ENCODE measurements at regions not wholly inside any gene's neighbourhood (a gene's known extent, or its start where the extent isn't known, plus 50 kb on each side); places are given as distances from the start of the nearest gene placed in this dataset.

DNA sequence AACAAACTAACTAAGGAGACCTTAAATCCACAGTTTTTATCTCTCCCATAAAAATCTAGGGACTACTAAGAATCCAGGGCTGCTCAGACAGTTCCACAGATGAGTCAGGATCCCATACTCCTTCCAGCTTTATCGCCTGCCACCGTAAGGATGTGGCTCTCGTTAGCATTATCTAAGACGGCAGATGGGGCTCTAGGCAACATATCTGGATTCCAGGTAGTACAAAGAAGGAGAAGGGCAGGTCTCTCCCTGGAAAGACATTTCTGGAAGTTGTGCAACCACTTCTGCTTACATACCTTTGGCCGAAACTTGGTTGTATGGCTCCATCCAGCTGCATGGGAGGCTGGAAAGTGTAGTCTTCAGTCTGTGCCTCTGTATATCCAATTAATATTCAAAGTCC is 149.4 kb downstream of the SP3 start:
- H3K4me1 ChIP-seq (ENCODE audit: control insufficient read depth, insufficient read depth, low read length, poor library complexity, severe bottlenecking): no peaks in the 10 kb centered on the region
- no peaks in the 10 kb centered on the region for H3K36me3 ChIP-seq (ENCODE audit: control insufficient read depth, insufficient read depth, low read length)
- H3K27ac ChIP-seq (ENCODE audit: low read depth, low read length, severe bottlenecking): no peak overlapping the region
- H3K9me3 ChIP-seq (ENCODE audit: control insufficient read depth, low read length): no peaks in the 10 kb centered on the region
- WGBS, 2 experiments (ENCODE audit: insufficient coverage in 2 of 2): 87 to 93% methylated on average over 4 of the region's 5 CpGs
- no peak overlapping the region for H3K4me3 ChIP-seq (ENCODE audit: extremely low read depth, insufficient read depth, low read length, poor library complexity, severe bottlenecking)

DNA sequence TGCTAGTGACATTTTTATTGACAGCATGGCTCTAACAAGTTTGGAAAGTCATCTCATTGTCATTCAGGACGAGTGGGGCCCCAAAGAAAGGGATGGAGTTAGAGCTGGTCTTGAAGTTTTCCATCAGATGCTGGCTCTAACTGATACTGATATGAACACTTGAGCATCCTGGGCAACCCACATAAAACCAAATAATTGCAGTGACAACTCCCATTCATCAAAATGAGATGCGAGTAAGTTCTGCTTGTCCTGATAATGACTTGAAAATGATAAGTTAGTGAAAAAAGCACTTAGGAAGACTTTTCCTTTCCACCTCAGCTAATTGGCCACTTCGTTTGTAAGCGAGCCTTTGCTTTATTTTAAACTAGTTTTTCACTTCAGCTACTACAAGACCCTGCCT is 147.6 kb downstream of the SP3 start:
- 59 to 93% methylated on average over 2 to 3 of the region's 4 CpGs for WGBS, 2 experiments (ENCODE audit: insufficient coverage in 2 of 2)
- Histone ChIP-seq H3K36me3 (ENCODE audit: control insufficient read depth, insufficient read depth, low read length) (no peaks in the 10 kb centered on the region), H3K9me3 (ENCODE audit: control insufficient read depth, low read length) (no peaks in the 10 kb centered on the region), H3K4me1 (ENCODE audit: control insufficient read depth, insufficient read depth, low read length, poor library complexity, severe bottlenecking) (no peaks in the 10 kb centered on the region), H3K4me3 (ENCODE audit: extremely low read depth, insufficient read depth, low read length, poor library complexity, severe bottlenecking) (no peak overlapping the region), H3K27ac (ENCODE audit: low read depth, low read length, severe bottlenecking) (no peak overlapping the region)

DNA sequence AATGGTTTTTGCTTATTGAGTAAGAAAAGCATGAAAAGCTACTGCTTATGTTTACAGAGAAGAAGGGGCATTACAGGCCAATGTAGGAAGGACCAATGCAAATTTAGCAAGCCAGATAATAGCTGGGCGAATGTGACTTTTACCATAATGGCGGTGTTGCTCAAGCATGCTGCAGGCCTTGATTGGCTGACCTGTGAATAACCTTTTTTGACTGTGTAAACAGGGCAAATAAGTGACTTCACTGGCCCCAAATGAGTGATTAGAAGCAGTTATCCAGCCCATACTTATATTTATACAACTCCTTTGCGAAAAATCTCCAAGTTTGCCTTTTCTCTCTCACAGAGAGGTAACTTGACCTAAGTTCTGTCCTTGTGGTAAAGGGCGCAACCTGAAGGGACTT is 146.9 kb downstream of the SP3 start:
- Histone ChIP-seq H3K4me1 (ENCODE audit: control insufficient read depth, insufficient read depth, low read length, poor library complexity, severe bottlenecking) (no peaks in the 10 kb centered on the region), H3K4me3 (ENCODE audit: extremely low read depth, insufficient read depth, low read length, poor library complexity, severe bottlenecking) (no peak overlapping the region), H3K27ac (ENCODE audit: low read depth, low read length, severe bottlenecking) (no peak overlapping the region), H3K36me3 (ENCODE audit: control insufficient read depth, insufficient read depth, low read length) (no peaks in the 10 kb centered on the region), H3K9me3 (ENCODE audit: control insufficient read depth, low read length) (no peaks in the 10 kb centered on the region)
- 95 to 100% methylated on average over 3 of the region's 4 CpGs for WGBS, 2 experiments (ENCODE audit: insufficient coverage in 2 of 2)

DNA sequence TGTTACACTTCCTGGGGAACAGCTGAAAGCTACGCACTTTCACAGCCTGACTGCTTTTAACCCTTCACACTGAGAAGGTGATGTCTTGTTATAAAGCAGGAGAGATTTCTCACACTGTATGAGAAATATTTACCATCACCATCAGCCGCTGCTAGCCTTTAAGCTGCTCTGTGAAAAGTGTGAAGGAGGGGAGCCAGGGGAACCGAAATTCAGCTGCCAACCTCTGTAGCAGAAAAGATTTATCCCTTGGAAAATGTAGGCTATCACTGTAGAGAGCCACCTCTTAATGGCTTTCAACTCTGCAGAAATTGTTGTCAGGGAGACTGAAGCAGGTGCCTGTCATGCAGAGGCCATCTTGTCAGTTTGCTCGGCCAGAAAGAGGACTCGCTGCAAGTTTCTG is 145.3 kb downstream of the SP3 start:
- 82 to 84% methylated on average over 3 of the region's 5 CpGs for WGBS, 2 experiments (ENCODE audit: insufficient coverage in 2 of 2)
- Histone ChIP-seq H3K27ac (ENCODE audit: low read depth, low read length, severe bottlenecking) (no peak overlapping the region), H3K4me3 (ENCODE audit: extremely low read depth, insufficient read depth, low read length, poor library complexity, severe bottlenecking) (no peak overlapping the region)

DNA sequence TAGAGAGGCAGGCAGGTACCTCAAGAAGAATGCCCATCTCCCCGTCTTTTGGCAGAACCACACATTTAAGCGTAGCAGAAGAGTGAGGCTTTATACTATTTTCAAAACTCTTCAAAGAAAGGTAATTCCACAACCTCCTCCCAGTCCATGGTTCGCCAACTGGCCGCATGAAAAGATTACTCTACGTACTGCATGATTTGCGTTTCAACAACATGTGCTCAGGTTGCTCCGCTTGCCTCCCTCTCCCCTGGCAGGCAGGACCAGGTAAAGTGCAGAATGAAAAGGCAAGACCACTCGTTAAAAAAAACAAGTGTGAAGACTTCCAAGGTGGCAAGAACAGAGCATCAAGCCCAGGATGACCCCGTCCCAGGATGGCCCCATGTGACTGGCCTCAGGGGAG is 143.7 kb downstream of the SP3 start:
- Histone ChIP-seq H3K4me1 (ENCODE audit: control insufficient read depth, insufficient read depth, low read length, poor library complexity, severe bottlenecking) (no peaks in the 10 kb centered on the region), H3K9me3 (ENCODE audit: control insufficient read depth, low read length) (no peaks in the 10 kb centered on the region), H3K36me3 (ENCODE audit: control insufficient read depth, insufficient read depth, low read length) (no peaks in the 10 kb centered on the region), H3K4me3 (ENCODE audit: extremely low read depth, insufficient read depth, low read length, poor library complexity, severe bottlenecking) (no peak overlapping the region), H3K27ac (ENCODE audit: low read depth, low read length, severe bottlenecking) (no peak overlapping the region)
- 91 to 94% methylated on average over 4 to 9 of the region's 9 CpGs for WGBS, 2 experiments (ENCODE audit: insufficient coverage in 2 of 2)

More for the DNA sequence above, 145.3 kb downstream of the SP3 start:
- H3K9me3 ChIP-seq (ENCODE audit: control insufficient read depth, low read length): no peaks in the 10 kb centered on the region
- no peaks in the 10 kb centered on the region for H3K4me1 ChIP-seq (ENCODE audit: control insufficient read depth, insufficient read depth, low read length, poor library complexity, severe bottlenecking)
- H3K36me3 ChIP-seq (ENCODE audit: control insufficient read depth, insufficient read depth, low read length): no peaks in the 10 kb centered on the region

DNA sequence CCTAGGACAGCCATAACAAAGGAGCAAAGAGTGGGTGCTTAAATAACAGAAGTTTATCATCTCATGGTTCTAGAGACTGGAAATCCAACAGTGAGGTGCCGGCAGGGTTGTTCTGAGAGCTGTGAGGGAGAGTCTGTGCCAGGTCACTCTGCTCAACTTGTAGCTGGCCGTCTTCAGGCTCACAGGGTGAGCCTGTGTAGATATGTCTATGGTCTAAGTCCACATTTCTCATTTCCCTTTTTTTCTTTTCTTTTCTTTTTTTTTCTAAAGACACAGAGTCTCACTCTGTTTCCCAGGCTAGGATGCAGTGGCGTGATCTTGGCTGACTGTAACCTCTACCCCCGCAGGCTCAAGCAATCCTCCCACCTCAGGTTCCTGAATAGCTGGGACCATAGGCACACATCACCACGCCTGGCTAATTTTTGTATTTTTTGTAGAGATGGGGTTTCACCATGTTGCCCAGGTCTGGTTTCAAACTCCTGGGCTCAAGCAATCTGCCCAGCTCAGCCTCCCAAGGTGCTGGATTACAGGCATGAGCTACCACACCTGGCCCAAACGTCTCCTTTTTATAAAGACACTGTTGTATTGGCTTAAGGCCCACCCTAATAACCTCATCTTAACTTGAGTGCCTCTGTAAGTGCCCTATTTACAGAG is 142.2 kb downstream of the SP3 start:
- no peaks in the 10 kb centered on the region for H3K9me3 ChIP-seq (ENCODE audit: control insufficient read depth, low read length)
- no peak overlapping the region for H3K27ac ChIP-seq (ENCODE audit: low read depth, low read length, severe bottlenecking)
- WGBS, 2 experiments (ENCODE audit: insufficient coverage in 2 of 2): 84 to 90% methylated on average over 3 to 5 of the region's 6 CpGs
- no peaks in the 10 kb centered on the region for H3K4me1 ChIP-seq (ENCODE audit: control insufficient read depth, insufficient read depth, low read length, poor library complexity, severe bottlenecking)
- H3K4me3 ChIP-seq (ENCODE audit: extremely low read depth, insufficient read depth, low read length, poor library complexity, severe bottlenecking): no peak overlapping the region
- H3K36me3 ChIP-seq (ENCODE audit: control insufficient read depth, insufficient read depth, low read length): no peaks in the 10 kb centered on the region

DNA sequence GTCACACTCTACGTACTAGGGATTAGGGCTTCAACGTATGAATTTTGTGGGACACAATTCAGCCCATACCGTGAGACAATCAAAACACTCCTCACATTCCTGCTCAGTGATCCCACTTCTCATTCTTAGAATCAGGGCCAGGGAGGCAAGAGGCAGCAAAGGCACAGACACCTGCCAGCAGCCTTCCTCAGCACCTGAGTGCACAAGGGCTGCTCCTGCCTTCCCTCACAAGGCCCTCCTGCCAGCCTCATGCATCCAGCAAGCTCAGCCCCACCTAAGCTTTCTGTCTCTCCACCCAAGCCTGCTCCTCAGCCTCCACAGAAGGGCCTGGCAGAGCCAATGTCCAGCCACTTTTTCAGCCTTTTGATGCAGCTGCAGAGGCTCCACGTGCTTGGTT is 141.6 kb downstream of the SP3 start:
- no peaks in the 10 kb centered on the region for H3K9me3 ChIP-seq (ENCODE audit: control insufficient read depth, low read length)
- H3K4me3 ChIP-seq (ENCODE audit: extremely low read depth, insufficient read depth, low read length, poor library complexity, severe bottlenecking): no peak overlapping the region
- H3K36me3 ChIP-seq (ENCODE audit: control insufficient read depth, insufficient read depth, low read length): no peaks in the 10 kb centered on the region
- no peaks in the 10 kb centered on the region for H3K4me1 ChIP-seq (ENCODE audit: control insufficient read depth, insufficient read depth, low read length, poor library complexity, severe bottlenecking)
- H3K27ac ChIP-seq (ENCODE audit: low read depth, low read length, severe bottlenecking): no peak overlapping the region
- WGBS, 2 experiments (ENCODE audit: insufficient coverage in 2 of 2): 89 to 90% methylated on average over 3 to 4 of the region's 4 CpGs

DNA sequence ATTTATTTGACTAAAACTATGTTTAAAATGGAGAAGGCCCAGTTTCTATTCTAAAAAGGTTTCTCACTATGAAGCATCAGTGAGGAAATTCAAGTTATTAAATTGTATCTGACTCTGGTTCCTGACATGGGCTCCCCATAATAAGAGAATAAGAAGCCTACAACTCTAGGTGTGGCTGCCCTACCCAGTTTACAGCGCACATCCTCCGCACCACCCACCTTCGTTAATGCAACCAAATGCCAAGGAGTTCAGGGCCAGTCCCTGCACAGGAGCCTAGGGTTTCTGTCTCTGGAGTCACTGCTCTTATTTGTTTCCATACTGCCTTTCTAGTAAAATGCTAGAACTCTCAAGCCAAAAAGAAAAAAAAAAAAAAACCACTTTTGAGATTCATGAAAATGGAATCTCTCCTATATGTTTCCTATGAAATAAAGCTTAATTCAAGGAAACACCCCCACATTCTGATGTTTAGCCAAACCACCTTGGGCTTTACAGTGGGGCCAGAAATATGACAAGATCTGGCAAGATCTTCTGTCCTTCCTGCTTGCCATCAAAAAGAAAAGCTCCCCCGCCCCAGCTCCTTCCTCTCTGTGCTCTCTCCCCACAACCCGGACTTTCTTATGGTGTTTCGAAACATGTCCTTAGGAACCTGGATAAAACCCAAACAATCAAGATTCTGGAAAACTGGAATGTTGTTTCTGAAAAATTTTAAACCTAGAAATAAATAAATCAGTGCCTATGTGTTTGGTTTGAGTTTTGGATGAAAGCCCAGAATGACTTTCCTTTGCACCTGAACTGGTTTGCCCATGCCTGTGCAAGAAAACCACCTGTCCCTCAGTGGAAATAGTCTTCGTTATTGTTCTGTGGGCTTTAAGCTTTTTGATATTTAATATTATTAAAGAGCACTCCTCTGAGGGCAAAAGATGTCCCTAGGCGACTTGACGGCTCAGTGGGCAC is 136.7 kb downstream of the SP3 start:
- H3K36me3 ChIP-seq (ENCODE audit: control insufficient read depth, insufficient read depth, low read length): no peaks in the 10 kb centered on the region
- H3K4me3 ChIP-seq (ENCODE audit: extremely low read depth, insufficient read depth, low read length, poor library complexity, severe bottlenecking): no peak overlapping the region
- H3K9me3 ChIP-seq (ENCODE audit: control insufficient read depth, low read length): no peaks in the 10 kb centered on the region
- 94 to 100% methylated on average over 4 to 5 of the region's 9 CpGs for WGBS, 2 experiments (ENCODE audit: insufficient coverage in 2 of 2)
- no peak overlapping the region for H3K27ac ChIP-seq (ENCODE audit: low read depth, low read length, severe bottlenecking)
- peaks cover 17% of the 10 kb centered on the region for H3K4me1 ChIP-seq (ENCODE audit: control insufficient read depth, insufficient read depth, low read length, poor library complexity, severe bottlenecking)

DNA sequence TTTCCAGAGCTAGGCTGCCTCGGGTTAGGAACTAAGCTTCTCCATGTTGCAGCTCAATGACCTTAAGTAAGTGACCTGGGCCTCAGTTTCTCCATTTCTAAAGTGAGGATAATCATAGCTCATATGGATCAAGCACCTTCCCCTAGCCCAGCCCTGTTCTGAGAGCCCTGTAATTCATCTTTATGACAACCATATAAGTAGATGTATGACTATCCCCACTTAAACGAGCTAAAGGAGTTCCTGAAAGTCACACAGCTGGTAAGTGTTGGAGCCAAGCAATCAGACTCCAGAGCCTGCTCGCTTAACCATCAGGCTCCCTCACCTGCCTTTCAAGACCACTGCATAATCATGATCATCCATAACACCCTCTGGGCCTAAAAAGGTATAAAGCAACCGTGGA is 135.4 kb downstream of the SP3 start:
- Histone ChIP-seq H3K9me3 (ENCODE audit: control insufficient read depth, low read length) (no peaks in the 10 kb centered on the region), H3K4me3 (ENCODE audit: extremely low read depth, insufficient read depth, low read length, poor library complexity, severe bottlenecking) (no peak overlapping the region), H3K36me3 (ENCODE audit: control insufficient read depth, insufficient read depth, low read length) (no peaks in the 10 kb centered on the region), H3K27ac (ENCODE audit: low read depth, low read length, severe bottlenecking) (no peak overlapping the region), H3K4me1 (ENCODE audit: control insufficient read depth, insufficient read depth, low read length, poor library complexity, severe bottlenecking) (peaks cover 17% of the 10 kb centered on the region)
- WGBS, 2 experiments (ENCODE audit: insufficient coverage in 2 of 2): 88 to 100% methylated on average over 2 to 4 of the region's 4 CpGs

DNA sequence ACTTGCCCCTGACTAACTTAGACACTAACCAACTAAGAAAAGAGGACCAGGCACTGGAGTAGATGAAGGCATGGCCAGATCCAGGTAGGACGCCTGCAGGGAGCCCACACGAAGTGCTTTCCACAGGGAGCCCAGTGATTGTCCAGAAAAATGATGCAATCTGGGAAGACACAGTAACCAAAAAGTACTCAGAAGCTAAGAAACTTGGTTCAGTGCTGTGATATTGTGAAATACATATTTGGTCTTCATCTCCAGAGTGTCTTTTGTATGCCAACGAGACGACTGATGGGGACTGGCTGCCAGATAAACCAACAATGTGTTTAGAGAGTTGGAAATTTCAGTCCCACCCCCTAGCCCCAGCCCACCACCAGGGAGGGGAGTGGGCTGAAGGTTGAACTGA is 135.0 kb downstream of the SP3 start:
- no peak overlapping the region for H3K27ac ChIP-seq (ENCODE audit: low read depth, low read length, severe bottlenecking)
- H3K4me1 ChIP-seq (ENCODE audit: control insufficient read depth, insufficient read depth, low read length, poor library complexity, severe bottlenecking): peaks cover 17% of the 10 kb centered on the region
- no peak overlapping the region for H3K4me3 ChIP-seq (ENCODE audit: extremely low read depth, insufficient read depth, low read length, poor library complexity, severe bottlenecking)
- no peaks in the 10 kb centered on the region for H3K9me3 ChIP-seq (ENCODE audit: control insufficient read depth, low read length)
- 94% methylated on average over 4 of the region's 4 CpGs for WGBS, 2 experiments (ENCODE audit: insufficient coverage in 2 of 2)
- no peaks in the 10 kb centered on the region for H3K36me3 ChIP-seq (ENCODE audit: control insufficient read depth, insufficient read depth, low read length)
